Neural crest cell (in vitro differentiated cells): ENCODE measurements at regions not wholly inside any gene's neighbourhood (a gene's known extent, or its start where the extent isn't known, plus 50 kb on each side); places are given as distances from the start of the nearest gene placed in this dataset.

Experiments used
- DNase-seq: peaks from one replicate; pipeline ENCODE4 v3.0.0; 2021; ENCODE audit warnings: low read depth, mixed read lengths, low spot score
- H3K27ac Mint-ChIP-seq: one replicate; pipeline ENCODE4 v1.8.0; 2021; ENCODE audit warnings: mild to moderate bottlenecking, mixed read lengths; ENCODE audit not compliant: unreplicated experiment
- H3K27me3 Mint-ChIP-seq: 2 replicates; pipeline ENCODE4 v1.8.0; 2021; ENCODE audit warnings: low read depth, mild to moderate bottlenecking, mixed read lengths
- H3K36me3 Mint-ChIP-seq: 2 replicates; pipeline ENCODE4 v1.8.0; 2021; ENCODE audit warnings: low read depth, mild to moderate bottlenecking, mixed read lengths
- H3K4me1 Mint-ChIP-seq: 2 replicates; pipeline ENCODE4 v1.8.0; 2021; ENCODE audit warnings: mixed read lengths
- H3K4me3 Mint-ChIP-seq: one replicate; pipeline ENCODE4 v1.8.0; 2021; ENCODE audit warnings: mild to moderate bottlenecking, mixed read lengths
- H3K9me3 Mint-ChIP-seq: 2 replicates; pipeline ENCODE4 v1.8.0; 2021; ENCODE audit warnings: mixed read lengths
- CTCF ChIP-seq: fragments of 200-600 bp; sonication (generic); conservative IDR thresholded peaks from 2 replicates; pipeline ENCODE4 v1.5.0; 2021; ENCODE audit warnings: antibody characterized with exemption, mild to moderate bottlenecking

- H3K4me1 Mint-ChIP-seq = no peaks in the 10 kb centered on the region
- no peaks in the 10 kb centered on the region for H3K36me3 Mint-ChIP-seq
- no peak for DNase-seq
- TF ChIP-seq CTCF = no peak
- H3K27me3 Mint-ChIP-seq = no peaks in the 10 kb centered on the region
- no peaks in the 10 kb centered on the region for H3K9me3 Mint-ChIP-seq
- H3K27ac Mint-ChIP-seq = no peak overlapping the region
- no peak overlapping the region for H3K4me3 Mint-ChIP-seq
Measured at GRCh38 chr2:41647468-41648050, 400.3 kb upstream of the PKDCC start.

GRCh38 chr2:41657226-41657625 is 390.6 kb upstream of the PKDCC start:
- DNase-seq = no peak
- Mint-ChIP-seq H3K27me3 (no peaks in the 10 kb centered on the region), H3K27ac (no peak overlapping the region), H3K4me1 (no peaks in the 10 kb centered on the region), H3K9me3 (peaks cover 8% of the 10 kb centered on the region), H3K36me3 (no peaks in the 10 kb centered on the region), H3K4me3 (no peak overlapping the region)
- no peak for TF ChIP-seq CTCF

- no peak for DNase-seq
- H3K4me1 Mint-ChIP-seq = no peaks in the 10 kb centered on the region
- H3K36me3 Mint-ChIP-seq = no peaks in the 10 kb centered on the region
- TF ChIP-seq CTCF = no peak
- no peaks in the 10 kb centered on the region for H3K27me3 Mint-ChIP-seq
- H3K9me3 Mint-ChIP-seq = peaks cover 8% of the 10 kb centered on the region
- H3K27ac Mint-ChIP-seq = no peak overlapping the region
- H3K4me3 Mint-ChIP-seq = no peak overlapping the region
Measured at GRCh38 chr2:41659758-41660157, 388.1 kb upstream of the PKDCC start.

GRCh38 chr2:41662461-41662860 is 385.4 kb upstream of the PKDCC start:
- no peak overlapping the region for H3K4me3 Mint-ChIP-seq
- H3K4me1 Mint-ChIP-seq = peaks cover 7% of the 10 kb centered on the region
- no peaks in the 10 kb centered on the region for H3K27me3 Mint-ChIP-seq
- peaks cover 8% of the 10 kb centered on the region for H3K9me3 Mint-ChIP-seq
- no peak for TF ChIP-seq CTCF
- DNase-seq = no peak
- no peak overlapping the region for H3K27ac Mint-ChIP-seq
- H3K36me3 Mint-ChIP-seq = no peaks in the 10 kb centered on the region

GRCh38 chr2:41663056-41663455 is 384.8 kb upstream of the PKDCC start:
- H3K27me3 Mint-ChIP-seq = no peaks in the 10 kb centered on the region
- no peak for DNase-seq

More at GRCh38 chr2:41663056-41663455, 384.8 kb upstream of the PKDCC start:
- no peak overlapping the region for H3K4me3 Mint-ChIP-seq
- H3K4me1 Mint-ChIP-seq = peaks cover 7% of the 10 kb centered on the region
- peaks cover 8% of the 10 kb centered on the region for H3K9me3 Mint-ChIP-seq
- no peak overlapping the region for H3K27ac Mint-ChIP-seq
- no peaks in the 10 kb centered on the region for H3K36me3 Mint-ChIP-seq
- no peak for TF ChIP-seq CTCF
